ENCODE measurements at regions not wholly inside any gene's neighbourhood (a gene's known extent, or its start where the extent isn't known, plus 50 kb on each side); places are given as distances from the start of the nearest gene placed in this dataset.

- Mint-ChIP-seq H3K9me3 (no peaks in the 10 kb centered on the region), H3K27me3 (peaks cover 5% of the 10 kb centered on the region), H3K36me3 (no peaks in the 10 kb centered on the region), H3K4me1 (ENCODE audit: low read depth) (no peaks in the 10 kb centered on the region), H3K27ac (no peak overlapping the region), H3K4me3 (no peak overlapping the region)
- DNase-seq = peak; percentile 48
- ChIA-PET POLR2A (no interaction called here), CTCF (interaction anchor here (1.2 to 1.4 kb wide), 2 partner anchors 10 to 132 kb away, joined by 5 to 6 read pairs; partner anchors contain the start of gene ADRA2A)
- intact Hi-C loops (cut with micrococcal nuclease) = loop anchor here (2.0 kb wide), 2 partner anchors 131 to 461 kb away; partner anchors contain the start of gene ADRA2A
Observed at GRCh38 chr10:111207500-111207899, 130.7 kb downstream of the ADRA2A start.

- ChIA-PET CTCF (interaction anchor here (1.2 kb wide), 1 partner anchor 133 kb away, joined by 6 read pairs; the partner anchor contains the start of gene ADRA2A), POLR2A (no interaction called here)
- intact Hi-C loops (cut with micrococcal nuclease) = no loop called here
Observed at GRCh38 chr10:111208951-111209350, 132.1 kb downstream of the ADRA2A start.

GRCh38 chr10:111209692-111210091 is 132.9 kb downstream of the ADRA2A start:
- Mint-ChIP-seq H3K9me3 (no peaks in the 10 kb centered on the region), H3K4me3 (no peak overlapping the region), H3K27ac (no peak overlapping the region), H3K4me1 (ENCODE audit: low read depth) (no peaks in the 10 kb centered on the region), H3K36me3 (no peaks in the 10 kb centered on the region), H3K27me3 (peaks cover 5% of the 10 kb centered on the region)
- POLR2A ChIA-PET = no interaction called here
- no peak for DNase-seq
- intact Hi-C loops (cut with micrococcal nuclease) = no loop called here
- CTCF ChIA-PET = no interaction called here

More at GRCh38 chr10:111208951-111209350, 132.1 kb downstream of the ADRA2A start:
- DNase-seq = no peak
- H3K27me3 Mint-ChIP-seq = peaks cover 5% of the 10 kb centered on the region
- H3K4me3 Mint-ChIP-seq = no peak overlapping the region
- no peak overlapping the region for H3K27ac Mint-ChIP-seq
- H3K9me3 Mint-ChIP-seq = no peaks in the 10 kb centered on the region
- H3K36me3 Mint-ChIP-seq = no peaks in the 10 kb centered on the region
- H3K4me1 Mint-ChIP-seq (ENCODE audit: low read depth) = no peaks in the 10 kb centered on the region

- no peak for DNase-seq
- Mint-ChIP-seq H3K4me1 (ENCODE audit: low read depth) (no peaks in the 10 kb centered on the region), H3K4me3 (no peak overlapping the region), H3K36me3 (no peaks in the 10 kb centered on the region), H3K27ac (no peak overlapping the region), H3K9me3 (no peaks in the 10 kb centered on the region), H3K27me3 (peaks cover 6% of the 10 kb centered on the region)
- intact Hi-C loops (cut with micrococcal nuclease) = no loop called here
- ChIA-PET CTCF (interaction anchor here (1.2 kb wide), 1 partner anchor 135 kb away, joined by 4 read pairs; no protein-coding TSS in a partner anchor), POLR2A (no interaction called here)
Observed at GRCh38 chr10:111211241-111211640, 134.4 kb downstream of the ADRA2A start.

GRCh38 chr10:111211706-111212105 is 134.9 kb downstream of the ADRA2A start:
- Mint-ChIP-seq H3K27ac (no peak overlapping the region), H3K36me3 (no peaks in the 10 kb centered on the region), H3K4me1 (ENCODE audit: low read depth) (no peaks in the 10 kb centered on the region), H3K27me3 (peaks cover 6% of the 10 kb centered on the region), H3K9me3 (no peaks in the 10 kb centered on the region), H3K4me3 (no peak overlapping the region)
- intact Hi-C loops (cut with micrococcal nuclease) = no loop called here
- DNase-seq = no peak
- ChIA-PET POLR2A (no interaction called here), CTCF (interaction anchor here (1.2 kb wide), 1 partner anchor 136 kb away, joined by 4 read pairs; no protein-coding TSS in a partner anchor)

GRCh38 chr10:111221682-111222480 is 145.1 kb downstream of the ADRA2A start:
- CTCF ChIA-PET = no interaction called here
- Mint-ChIP-seq H3K27me3 (peaks cover 37% of the 10 kb centered on the region), H3K27ac (no peak overlapping the region), H3K36me3 (no peaks in the 10 kb centered on the region), H3K9me3 (no peaks in the 10 kb centered on the region), H3K4me1 (ENCODE audit: low read depth) (no peaks in the 10 kb centered on the region), H3K4me3 (no peak overlapping the region)
- POLR2A ChIA-PET = no interaction called here
- no peak for DNase-seq
- intact Hi-C loops (cut with micrococcal nuclease) = no loop called here

GRCh38 chr10:111222961-111223360 is 146.1 kb downstream of the ADRA2A start:
- intact Hi-C loops (cut with micrococcal nuclease) = no loop called here
- no peaks in the 10 kb centered on the region for H3K9me3 Mint-ChIP-seq
- H3K36me3 Mint-ChIP-seq = no peaks in the 10 kb centered on the region
- H3K27ac Mint-ChIP-seq = no peak overlapping the region
- ChIA-PET CTCF (no interaction called here), POLR2A (no interaction called here)
- H3K4me1 Mint-ChIP-seq (ENCODE audit: low read depth) = no peaks in the 10 kb centered on the region
- no peak for DNase-seq
- no peak overlapping the region for H3K4me3 Mint-ChIP-seq
- peaks cover 41% of the 10 kb centered on the region for H3K27me3 Mint-ChIP-seq

GRCh38 chr10:111231779-111232178 is 154.9 kb downstream of the ADRA2A start:
- Mint-ChIP-seq H3K27me3 (peaks cover 32% of the 10 kb centered on the region), H3K27ac (no peak overlapping the region), H3K9me3 (no peaks in the 10 kb centered on the region), H3K4me1 (ENCODE audit: low read depth) (no peaks in the 10 kb centered on the region), H3K36me3 (no peaks in the 10 kb centered on the region), H3K4me3 (no peak overlapping the region)
- intact Hi-C loops (cut with micrococcal nuclease) = no loop called here
- no peak for DNase-seq
- ChIA-PET CTCF (no interaction called here), POLR2A (no interaction called here)

GRCh38 chr10:111233439-111233838 is 156.6 kb downstream of the ADRA2A start:
- H3K9me3 Mint-ChIP-seq = no peaks in the 10 kb centered on the region
- H3K36me3 Mint-ChIP-seq = no peaks in the 10 kb centered on the region
- intact Hi-C loops (cut with micrococcal nuclease) = no loop called here
- DNase-seq = no peak
- POLR2A ChIA-PET = no interaction called here
- CTCF ChIA-PET = no interaction called here
- H3K4me3 Mint-ChIP-seq = no peak overlapping the region
- H3K27me3 Mint-ChIP-seq = peaks cover 23% of the 10 kb centered on the region
- H3K27ac Mint-ChIP-seq = no peak overlapping the region
- no peaks in the 10 kb centered on the region for H3K4me1 Mint-ChIP-seq (ENCODE audit: low read depth)

GRCh38 chr10:111234234-111234913 is 157.5 kb downstream of the ADRA2A start:
- Mint-ChIP-seq H3K36me3 (no peaks in the 10 kb centered on the region), H3K27ac (no peak overlapping the region), H3K9me3 (no peaks in the 10 kb centered on the region), H3K4me3 (no peak overlapping the region), H3K4me1 (ENCODE audit: low read depth) (no peaks in the 10 kb centered on the region), H3K27me3 (peaks cover 21% of the 10 kb centered on the region)
- intact Hi-C loops (cut with micrococcal nuclease) = no loop called here
- CTCF ChIA-PET = no interaction called here
- POLR2A ChIA-PET = no interaction called here
- no peak for DNase-seq

- ChIA-PET CTCF (no interaction called here), POLR2A (no interaction called here)
- no peaks in the 10 kb centered on the region for H3K4me1 Mint-ChIP-seq (ENCODE audit: low read depth)
Observed at GRCh38 chr10:111234914-111235302, 158.1 kb downstream of the ADRA2A start.

GRCh38 chr10:111240348-111240747 is 163.5 kb downstream of the ADRA2A start:
- H3K36me3 Mint-ChIP-seq = no peaks in the 10 kb centered on the region
- peaks cover 5% of the 10 kb centered on the region for H3K27me3 Mint-ChIP-seq
- ChIA-PET POLR2A (no interaction called here), CTCF (no interaction called here)
- DNase-seq = no peak
- H3K4me1 Mint-ChIP-seq (ENCODE audit: low read depth) = no peaks in the 10 kb centered on the region
- intact Hi-C loops (cut with micrococcal nuclease) = no loop called here
- H3K27ac Mint-ChIP-seq = no peak overlapping the region
- no peaks in the 10 kb centered on the region for H3K9me3 Mint-ChIP-seq
- no peak overlapping the region for H3K4me3 Mint-ChIP-seq

More at GRCh38 chr10:111234914-111235302, 158.1 kb downstream of the ADRA2A start:
- H3K9me3 Mint-ChIP-seq = no peaks in the 10 kb centered on the region
- H3K4me3 Mint-ChIP-seq = no peak overlapping the region
- no peak overlapping the region for H3K27ac Mint-ChIP-seq
- DNase-seq = no peak
- H3K36me3 Mint-ChIP-seq = no peaks in the 10 kb centered on the region
- intact Hi-C loops (cut with micrococcal nuclease) = no loop called here
- peaks cover 21% of the 10 kb centered on the region for H3K27me3 Mint-ChIP-seq

GRCh38 chr10:111243126-111243525 is 166.3 kb downstream of the ADRA2A start:
- POLR2A ChIA-PET = no interaction called here
- intact Hi-C loops (cut with micrococcal nuclease) = no loop called here
- H3K4me1 Mint-ChIP-seq (ENCODE audit: low read depth) = no peaks in the 10 kb centered on the region
- CTCF ChIA-PET = no interaction called here
- H3K4me3 Mint-ChIP-seq = no peak overlapping the region
- peaks cover 8% of the 10 kb centered on the region for H3K27me3 Mint-ChIP-seq
- no peak overlapping the region for H3K27ac Mint-ChIP-seq
- no peaks in the 10 kb centered on the region for H3K36me3 Mint-ChIP-seq
- no peaks in the 10 kb centered on the region for H3K9me3 Mint-ChIP-seq
- DNase-seq = no peak

Data from activated CD4-positive, alpha-beta memory T cell treated with anti-CD3 and anti-CD28 coated beads for 36 hours (primary cell).